Loucy (cell line): ENCODE measurements at regions not wholly inside any gene's neighbourhood (a gene's known extent, or its start where the extent isn't known, plus 50 kb on each side); places are given as distances from the start of the nearest gene placed in this dataset.

ENCODE experiments used
- CTCF ChIP-seq: fragments of 200-600 bp; sonication (generic); conservative IDR thresholded peaks from 2 replicates; pipeline ENCODE4 v1.5.1; 2014; ENCODE audit warnings: mild to moderate bottlenecking, antibody characterized with exemption, low read length
- EZH2phosphoT487 ChIP-seq: fragments of 200-600 bp; IDR thresholded peaks from 2 replicates; pipeline ENCODE4 v1.6.1; 2018; ENCODE audit warnings: antibody characterized with exemption, mild to moderate bottlenecking, moderate library complexity, borderline replicate concordance

GRCh38 chr13:103178986-103179943 lies 113.0 kb upstream of the SLC10A2 start:
- TF ChIP-seq CTCF (no peak), EZH2phosphoT487 (no peak)
